ENCODE measurements at regions not wholly inside any gene's neighbourhood (a gene's known extent, or its start where the extent isn't known, plus 50 kb on each side); places are given as distances from the start of the nearest gene placed in this dataset.

- no peaks in the 10 kb centered on the region for H3K9me3 ChIP-seq
- no peak for TF ChIP-seq CTCF (IDR thresholded peaks at IDR 0.05)
- H3K4me3 ChIP-seq (ENCODE audit: low read depth in 1 of 2, low read length in 1 of 2) = no peak overlapping the region
- H3K27ac ChIP-seq = no peak overlapping the region
- H3K27me3 ChIP-seq = peaks cover 17% of the 10 kb centered on the region
- no peaks in the 10 kb centered on the region for H3K36me3 ChIP-seq
- H3K4me1 ChIP-seq (ENCODE audit: control insufficient read depth in 1 of 2, insufficient read depth in 1 of 2, low read depth in 1 of 2, low read length in 1 of 2) = no peaks in the 10 kb centered on the region
Observed at GRCh38 chr15:77747175-77748077, 114.7 kb upstream of the LINGO1 start.

DNA sequence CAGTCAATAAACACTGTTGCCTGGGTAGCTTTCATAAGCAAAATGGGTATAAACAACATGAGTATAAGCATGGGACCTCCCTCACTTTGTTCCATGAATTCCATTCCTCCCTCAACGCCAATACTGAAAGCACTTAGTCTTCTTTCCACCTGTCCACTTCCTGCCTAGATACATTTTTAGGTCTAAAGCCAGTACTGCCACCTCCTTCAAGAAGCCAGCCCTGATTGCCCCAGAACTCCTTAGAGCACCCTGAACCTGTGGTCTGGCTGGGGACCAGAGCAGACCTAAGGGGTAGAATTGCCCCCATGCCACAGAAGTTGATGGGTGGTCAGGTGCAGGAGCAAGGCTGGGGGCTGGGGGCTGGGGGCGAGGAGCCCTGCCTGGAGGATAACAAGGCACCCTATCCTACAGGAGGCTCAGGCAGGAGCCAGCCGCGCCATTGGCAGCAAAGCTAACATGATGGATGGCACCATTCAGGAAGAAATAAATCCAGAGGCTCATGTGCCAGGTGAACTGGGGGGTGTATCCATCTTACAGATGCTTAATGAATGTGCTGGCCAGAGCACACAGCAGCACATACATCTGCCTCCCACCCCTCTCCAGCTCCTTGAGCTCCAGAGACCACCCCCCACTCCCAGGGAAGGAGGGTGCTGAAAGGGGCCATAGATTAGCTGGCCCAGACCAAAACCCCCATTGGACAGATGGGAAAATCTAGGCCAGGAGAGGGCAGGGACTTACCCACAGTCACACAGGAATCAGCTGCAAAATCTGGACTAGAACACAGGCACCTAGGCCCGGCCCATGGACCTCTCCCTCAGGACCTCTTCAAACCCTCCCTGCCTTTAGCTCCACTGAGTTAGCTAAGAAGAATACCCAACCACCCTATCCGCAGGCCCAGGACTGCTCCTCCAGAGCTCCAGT is 113.8 kb upstream of the LINGO1 start:
- H3K27me3 ChIP-seq = peaks cover 20% of the 10 kb centered on the region

DNA sequence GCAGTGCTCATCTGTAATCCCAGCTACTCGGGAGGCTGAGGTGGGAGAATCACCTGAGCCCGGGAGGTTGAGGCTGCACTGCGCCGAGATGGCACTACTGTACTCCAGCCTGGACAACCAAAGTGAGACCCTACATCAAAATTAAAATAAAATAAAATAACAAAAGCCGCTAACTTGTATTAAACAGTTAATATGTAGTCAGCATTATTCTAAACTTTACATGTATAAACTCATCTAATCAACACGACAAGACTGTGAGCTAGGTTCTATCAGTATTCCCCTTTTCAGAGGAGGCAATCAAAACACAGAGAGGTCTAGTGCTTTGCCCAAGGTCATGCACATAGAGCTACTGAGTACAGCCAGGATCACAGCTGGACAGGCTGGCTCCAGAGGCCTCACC is 111.7 kb upstream of the LINGO1 start:
- Histone ChIP-seq H3K4me3 (ENCODE audit: low read depth in 1 of 2, low read length in 1 of 2) (no peak overlapping the region), H3K27me3 (peaks cover 32% of the 10 kb centered on the region), H3K27ac (no peak overlapping the region), H3K36me3 (no peaks in the 10 kb centered on the region), H3K9me3 (no peaks in the 10 kb centered on the region), H3K4me1 (ENCODE audit: control insufficient read depth in 1 of 2, insufficient read depth in 1 of 2, low read depth in 1 of 2, low read length in 1 of 2) (no peaks in the 10 kb centered on the region)
- no peak for TF ChIP-seq CTCF (IDR thresholded peaks at IDR 0.05)

More for the DNA sequence above, 113.8 kb upstream of the LINGO1 start:
- no peak overlapping the region for H3K4me3 ChIP-seq (ENCODE audit: low read depth in 1 of 2, low read length in 1 of 2)
- TF ChIP-seq CTCF (IDR thresholded peaks at IDR 0.05) = no peak
- H3K27ac ChIP-seq = no peak overlapping the region
- no peaks in the 10 kb centered on the region for H3K4me1 ChIP-seq (ENCODE audit: control insufficient read depth in 1 of 2, insufficient read depth in 1 of 2, low read depth in 1 of 2, low read length in 1 of 2)
- no peaks in the 10 kb centered on the region for H3K9me3 ChIP-seq
- no peaks in the 10 kb centered on the region for H3K36me3 ChIP-seq

DNA sequence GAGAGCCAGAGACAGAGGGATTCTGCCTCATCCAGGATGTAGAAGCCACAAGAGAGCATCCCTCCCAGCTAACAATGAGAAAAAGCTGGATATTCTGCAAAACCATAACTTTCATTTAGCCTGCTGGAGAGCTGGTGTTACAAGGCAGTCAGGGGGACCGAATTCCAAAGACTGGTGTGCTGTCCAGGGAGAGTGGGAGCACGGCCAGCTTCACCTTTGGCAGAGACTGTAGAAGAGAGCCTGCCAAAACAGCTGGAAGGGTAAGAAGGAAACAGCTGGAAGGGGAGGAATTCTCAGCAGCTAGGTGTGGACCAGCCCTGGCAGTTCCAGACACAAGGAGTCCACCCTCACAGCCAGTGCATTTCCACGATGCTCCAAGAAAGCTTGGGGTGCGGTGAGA is 109.9 kb upstream of the LINGO1 start:
- Histone ChIP-seq H3K36me3 (no peaks in the 10 kb centered on the region), H3K27ac (no peak overlapping the region), H3K4me1 (ENCODE audit: control insufficient read depth in 1 of 2, insufficient read depth in 1 of 2, low read depth in 1 of 2, low read length in 1 of 2) (no peaks in the 10 kb centered on the region), H3K4me3 (ENCODE audit: low read depth in 1 of 2, low read length in 1 of 2) (no peak overlapping the region), H3K27me3 (peaks cover 37% of the 10 kb centered on the region), H3K9me3 (no peaks in the 10 kb centered on the region)
- no peak for TF ChIP-seq CTCF (IDR thresholded peaks at IDR 0.05)

DNA sequence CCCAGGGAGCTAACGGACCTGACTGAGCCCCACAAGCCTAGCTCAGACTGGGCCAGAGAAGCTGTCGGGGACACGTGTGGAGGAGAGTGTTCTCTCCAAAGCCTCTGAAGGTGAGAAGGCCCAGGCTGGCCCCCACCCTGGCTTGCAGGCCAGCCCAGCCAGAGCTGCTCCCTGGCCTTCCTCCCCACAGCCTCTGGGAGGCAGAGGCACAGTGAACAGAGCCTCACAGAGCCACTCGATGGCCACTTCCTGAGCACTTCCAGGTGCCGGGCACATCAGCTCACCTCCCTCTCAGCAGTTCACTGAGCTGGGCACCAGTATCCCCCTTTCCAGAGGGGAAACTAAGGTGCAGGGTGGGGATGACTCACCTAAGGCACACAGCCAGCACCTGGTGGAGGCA is 109.4 kb upstream of the LINGO1 start:
- no peak for TF ChIP-seq CTCF (IDR thresholded peaks at IDR 0.05)
- H3K36me3 ChIP-seq = no peaks in the 10 kb centered on the region
- H3K27ac ChIP-seq = no peak overlapping the region
- H3K4me3 ChIP-seq (ENCODE audit: low read depth in 1 of 2, low read length in 1 of 2) = no peak overlapping the region
- H3K9me3 ChIP-seq = no peaks in the 10 kb centered on the region
- peaks cover 37% of the 10 kb centered on the region for H3K27me3 ChIP-seq
- H3K4me1 ChIP-seq (ENCODE audit: control insufficient read depth in 1 of 2, insufficient read depth in 1 of 2, low read depth in 1 of 2, low read length in 1 of 2) = no peaks in the 10 kb centered on the region

Measured in neutrophil (primary cell).